ENCODE measurements at regions not wholly inside any gene's neighbourhood (a gene's known extent, or its start where the extent isn't known, plus 50 kb on each side); places are given as distances from the start of the nearest gene placed in this dataset.

GRCh38 chr14:66074537-66074936 lies 411.6 kb upstream of the CCDC196 start:
- DNase-seq = no peak

DNA sequence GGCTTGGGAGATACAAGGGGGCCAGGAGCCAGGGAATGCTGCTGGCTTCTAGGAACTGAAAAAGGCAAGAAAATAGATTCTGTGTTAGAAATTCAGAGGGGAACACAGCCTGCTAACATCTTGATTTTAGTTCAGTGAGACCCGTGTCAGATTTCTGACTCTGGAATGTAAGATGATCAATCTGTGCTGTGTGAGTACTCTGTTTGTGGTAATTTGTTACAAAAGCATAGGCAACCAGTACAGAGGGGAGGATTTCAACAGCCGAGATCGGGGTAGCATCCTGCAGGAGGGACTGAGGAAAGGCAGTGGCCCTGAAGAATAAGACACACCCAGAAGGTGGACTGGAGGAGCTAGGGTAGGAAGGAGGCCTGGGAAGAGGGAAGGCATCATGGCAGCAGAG lies 410.0 kb upstream of the CCDC196 start:
- DNase-seq = no peak

- no peak for DNase-seq
These were observed 408.2 kb upstream of the CCDC196 start for GRCh38 chr14:66078006-66078405.

- no peak for DNase-seq
These were observed 404.4 kb upstream of the CCDC196 start for GRCh38 chr14:66081594-66082376.

- DNase-seq = no peak
These were observed 400.9 kb upstream of the CCDC196 start for GRCh38 chr14:66085224-66085623.

- no peak for DNase-seq
These were observed 400.5 kb upstream of the CCDC196 start for GRCh38 chr14:66085665-66086064.

GRCh38 chr14:66087231-66087630 lies 398.9 kb upstream of the CCDC196 start:
- no peak for DNase-seq

GRCh38 chr14:66088656-66089055 lies 397.5 kb upstream of the CCDC196 start:
- DNase-seq = no peak

DNA sequence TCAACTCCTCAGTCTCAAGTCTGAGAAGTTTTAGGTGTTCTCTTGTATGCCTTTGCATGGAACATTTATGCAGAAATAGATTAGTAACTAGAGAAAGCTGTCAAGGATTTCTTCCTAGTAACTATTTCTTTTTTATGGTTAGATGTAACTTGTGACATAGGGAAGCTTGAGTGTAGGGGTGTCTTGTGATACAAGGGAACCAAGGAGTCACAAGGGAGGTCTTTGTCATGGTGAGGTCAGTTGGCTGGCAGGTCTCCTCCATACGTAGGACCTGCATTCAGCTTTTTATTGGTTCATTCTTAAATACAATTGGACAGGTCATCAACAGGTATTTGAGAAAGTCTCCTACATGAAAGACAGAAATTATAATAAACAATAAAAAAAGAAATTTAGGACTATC lies 394.0 kb upstream of the CCDC196 start:
- no peak for DNase-seq

DNA sequence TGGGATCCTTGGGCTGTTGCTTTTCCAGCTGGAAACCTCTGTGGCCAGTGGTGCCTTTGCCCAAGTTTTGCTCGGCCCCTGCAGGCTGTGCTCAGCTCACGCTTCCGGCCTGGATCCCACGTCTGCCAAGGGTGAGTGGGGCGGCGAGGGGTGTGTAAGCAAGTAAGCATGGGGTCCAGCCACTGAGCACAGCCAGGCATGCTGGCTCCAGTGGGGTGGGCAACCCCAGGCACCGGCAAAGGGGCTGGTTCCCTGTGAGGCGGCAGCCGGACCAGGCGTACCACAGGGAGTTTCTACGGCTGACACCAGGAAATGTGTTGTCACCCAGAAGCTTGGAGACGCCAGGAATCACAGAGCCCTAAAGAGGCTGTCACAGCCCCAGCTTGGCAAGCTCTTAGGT lies 393.4 kb upstream of the CCDC196 start:
- DNase-seq = no peak

GRCh38 chr14:66094001-66094727 lies 392.0 kb upstream of the CCDC196 start:
- DNase-seq = no peak

GRCh38 chr14:66099451-66099850 lies 386.7 kb upstream of the CCDC196 start:
- DNase-seq = no peak

DNA sequence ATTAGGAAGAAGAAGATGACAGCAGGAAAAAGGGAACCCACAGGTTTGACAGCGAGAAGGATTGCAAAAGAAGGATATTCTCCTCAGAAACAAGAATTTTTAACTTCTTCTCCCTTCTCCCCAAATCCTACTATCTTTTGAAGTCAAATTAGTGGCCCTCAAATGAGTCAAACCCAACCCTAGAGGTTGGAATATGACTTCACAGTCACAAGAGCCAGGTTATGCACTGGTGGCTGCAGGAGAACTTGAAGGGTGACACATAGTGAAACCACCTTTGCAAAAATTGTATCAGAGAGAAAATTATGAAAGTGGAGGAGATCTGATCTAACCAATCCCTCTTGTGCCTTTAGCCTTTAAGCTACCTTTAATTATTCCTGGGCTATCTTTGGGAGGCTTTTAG lies 386.2 kb upstream of the CCDC196 start:
- no peak for DNase-seq

DNA sequence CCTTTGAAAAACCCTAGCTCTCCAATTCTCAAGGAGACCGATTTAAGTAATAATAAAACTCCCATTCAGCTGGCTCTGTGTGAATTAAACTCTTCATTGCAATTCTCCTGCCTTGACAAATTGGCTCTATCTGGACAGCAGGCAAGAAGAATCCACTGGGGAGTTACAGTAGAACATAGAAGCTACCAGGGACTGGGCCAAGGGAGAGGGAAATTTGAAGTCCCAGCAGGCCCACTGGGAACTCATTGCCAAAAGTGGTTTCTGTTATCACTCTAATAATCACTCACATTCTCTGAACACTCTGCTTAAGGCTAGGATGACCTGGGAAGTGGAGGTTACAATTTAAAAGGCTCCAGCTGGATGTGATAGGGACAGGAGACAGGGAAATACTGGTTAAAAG lies 384.5 kb upstream of the CCDC196 start:
- no peak for DNase-seq

GRCh38 chr14:66104486-66104885 lies 381.7 kb upstream of the CCDC196 start:
- DNase-seq = no peak

GRCh38 chr14:66105815-66106214 lies 380.4 kb upstream of the CCDC196 start:
- no peak for DNase-seq

- DNase-seq = no peak
These were observed 376.7 kb upstream of the CCDC196 start for GRCh38 chr14:66109426-66109825.

DNA sequence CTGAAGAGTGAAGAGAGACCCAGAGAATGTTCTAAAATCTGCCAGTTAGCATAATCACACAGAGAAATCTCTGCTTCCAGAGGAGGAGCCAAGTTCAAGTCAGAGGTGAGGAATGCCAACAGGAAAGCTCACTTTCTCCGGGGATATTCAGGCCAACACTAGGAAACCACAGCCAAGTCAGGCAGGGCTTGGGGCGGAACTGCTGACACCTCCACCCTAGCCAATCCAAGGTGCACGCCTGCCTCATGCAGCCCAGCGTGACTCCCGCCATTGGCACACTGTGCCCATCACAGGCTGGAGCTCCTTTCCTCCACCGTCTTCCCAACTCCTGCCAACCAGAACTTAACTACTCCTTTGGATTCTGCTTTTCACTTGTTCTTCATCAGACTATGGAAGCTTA lies 374.3 kb upstream of the CCDC196 start:
- DNase-seq = no peak

GRCh38 chr14:66114071-66114470 lies 372.1 kb upstream of the CCDC196 start:
- DNase-seq = no peak

DNA sequence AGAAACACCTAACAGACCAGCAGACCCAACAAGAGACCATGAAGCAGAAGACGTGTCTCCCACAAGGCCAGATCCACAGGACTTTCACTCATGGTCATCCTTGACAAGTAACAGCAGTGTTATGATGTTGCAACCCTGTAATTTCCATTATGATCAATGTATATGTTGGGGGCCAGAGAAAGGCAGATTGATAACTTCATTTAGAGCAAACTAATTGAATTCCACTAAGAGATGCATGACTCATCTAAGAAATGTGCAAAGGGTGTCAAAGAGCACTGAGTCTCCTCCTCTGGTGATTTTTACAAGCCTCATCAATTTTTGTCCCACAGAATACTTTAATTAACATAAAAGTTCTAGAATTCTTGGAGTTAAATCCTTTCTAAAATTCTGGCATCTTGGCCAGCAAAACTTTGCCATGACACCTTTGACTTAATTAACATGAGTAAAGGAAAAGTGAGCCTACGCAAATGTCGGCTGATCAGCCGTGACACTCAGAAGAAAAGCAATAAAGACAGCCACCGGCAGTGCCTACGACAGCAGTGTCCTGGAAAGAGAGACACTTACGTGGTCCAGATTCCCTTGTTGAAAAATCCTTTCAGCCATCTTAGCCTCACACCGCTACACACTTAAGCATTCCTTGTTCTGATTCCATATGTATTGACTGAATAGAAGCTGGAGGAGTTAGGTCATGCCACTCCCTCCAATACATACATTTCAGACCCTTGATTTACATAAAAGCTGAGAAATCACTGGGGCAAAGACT lies 370.2 kb upstream of the CCDC196 start:
- no peak for DNase-seq

- DNase-seq = no peak
These were observed 369.4 kb upstream of the CCDC196 start for GRCh38 chr14:66116732-66117131.

GRCh38 chr14:66117600-66117999 lies 368.6 kb upstream of the CCDC196 start:
- DNase-seq = no peak

- no peak for DNase-seq
These were observed 366.5 kb upstream of the CCDC196 start for GRCh38 chr14:66119606-66120231.

Measured in central memory CD4-positive, alpha-beta T cell (primary cell).